ENCODE measurements at regions not wholly inside any gene's neighbourhood (a gene's known extent, or its start where the extent isn't known, plus 50 kb on each side); places are given as distances from the start of the nearest gene placed in this dataset.

- TF ChIP-seq, protein P1, sequence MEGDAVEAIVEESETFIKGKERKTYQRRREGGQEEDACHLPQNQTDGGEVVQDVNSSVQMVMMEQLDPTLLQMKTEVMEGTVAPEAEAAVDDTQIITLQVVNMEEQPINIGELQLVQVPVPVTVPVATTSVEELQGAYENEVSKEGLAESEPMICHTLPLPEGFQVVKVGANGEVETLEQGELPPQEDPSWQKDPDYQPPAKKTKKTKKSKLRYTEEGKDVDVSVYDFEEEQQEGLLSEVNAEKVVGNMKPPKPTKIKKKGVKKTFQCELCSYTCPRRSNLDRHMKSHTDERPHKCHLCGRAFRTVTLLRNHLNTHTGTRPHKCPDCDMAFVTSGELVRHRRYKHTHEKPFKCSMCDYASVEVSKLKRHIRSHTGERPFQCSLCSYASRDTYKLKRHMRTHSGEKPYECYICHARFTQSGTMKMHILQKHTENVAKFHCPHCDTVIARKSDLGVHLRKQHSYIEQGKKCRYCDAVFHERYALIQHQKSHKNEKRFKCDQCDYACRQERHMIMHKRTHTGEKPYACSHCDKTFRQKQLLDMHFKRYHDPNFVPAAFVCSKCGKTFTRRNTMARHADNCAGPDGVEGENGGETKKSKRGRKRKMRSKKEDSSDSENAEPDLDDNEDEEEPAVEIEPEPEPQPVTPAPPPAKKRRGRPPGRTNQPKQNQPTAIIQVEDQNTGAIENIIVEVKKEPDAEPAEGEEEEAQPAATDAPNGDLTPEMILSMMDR (conservative IDR thresholded peaks at IDR 0.05; ENCODE audit: low read length), result no peak
- no peak for TF ChIP-seq EZH2phosphoT487 (IDR thresholded peaks at IDR 0.05; ENCODE audit: borderline replicate concordance, low read depth, low read length)
These were observed 215.5 kb upstream of the LMCD1 start for GRCh38 chr3:8286086-8286485.

All from OCI-LY7 (cell line).